ENCODE measurements at regions not wholly inside any gene's neighbourhood (a gene's known extent, or its start where the extent isn't known, plus 50 kb on each side); places are given as distances from the start of the nearest gene placed in this dataset.
"Not testable (repeated sequence)": the region's sequence is repeated elsewhere in the genome, so short reads cannot be mapped to it uniquely, and the experiment has no call there.

DNA sequence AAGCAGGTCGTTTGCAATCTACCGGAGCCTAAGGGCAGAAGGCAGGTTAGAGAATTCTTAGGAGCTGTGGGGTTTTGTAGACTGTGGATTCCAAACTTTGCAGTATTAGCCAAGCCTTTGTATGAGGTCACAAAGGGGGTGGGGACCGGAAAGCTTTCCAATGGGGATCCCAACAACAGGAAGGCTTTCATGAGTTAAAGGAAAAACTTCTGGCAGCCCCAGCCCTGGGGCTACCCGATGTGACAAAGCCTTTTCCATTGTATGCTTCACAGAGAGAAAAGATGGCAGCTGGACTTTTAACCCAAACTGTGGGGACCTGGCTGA lies 199.2 kb upstream of the PZP start:
- not testable (repeated sequence) for DNase-seq

DNA sequence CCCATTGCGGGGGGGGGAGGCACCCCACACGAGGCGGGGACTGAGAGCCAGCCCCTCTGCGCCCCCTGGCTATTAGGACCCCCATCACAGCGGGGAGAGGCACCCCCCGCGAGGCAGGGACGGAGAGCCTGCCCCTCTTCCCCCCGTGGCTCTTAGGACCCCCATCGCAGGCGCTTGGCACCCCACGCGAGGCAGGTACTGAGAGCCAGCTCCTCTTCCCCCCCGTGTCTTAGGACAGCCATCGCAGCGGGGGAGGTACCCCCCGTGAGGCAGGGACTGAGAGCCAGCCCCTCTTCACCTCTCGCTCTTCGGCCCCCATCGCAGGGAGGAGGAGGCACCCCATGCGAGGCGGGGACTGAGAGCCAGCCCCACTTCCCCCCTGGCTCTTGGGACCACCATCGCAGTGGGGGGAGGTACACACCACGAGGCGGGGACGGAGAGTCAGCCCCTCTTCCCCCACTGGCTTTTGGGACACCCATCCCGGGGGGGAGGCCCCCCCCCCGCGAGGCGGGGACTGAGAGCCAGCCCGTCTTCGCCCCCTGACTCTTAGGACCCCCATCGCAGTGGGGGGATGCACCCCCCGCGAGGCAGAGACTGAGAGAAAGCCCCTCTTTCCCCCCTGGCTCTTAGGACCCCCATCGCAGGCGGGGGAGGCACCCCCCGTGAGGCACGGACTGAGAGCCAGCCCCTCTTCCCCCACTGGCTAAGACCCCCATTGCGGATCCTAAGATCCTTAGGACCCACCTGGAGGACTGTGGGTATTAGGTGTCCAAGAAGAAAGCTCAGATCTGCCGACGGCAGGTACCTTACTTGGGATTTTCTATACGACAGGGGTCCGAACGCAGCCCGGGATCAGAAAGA lies 198.6 kb upstream of the PZP start:
- DNase-seq = no peak

DNA sequence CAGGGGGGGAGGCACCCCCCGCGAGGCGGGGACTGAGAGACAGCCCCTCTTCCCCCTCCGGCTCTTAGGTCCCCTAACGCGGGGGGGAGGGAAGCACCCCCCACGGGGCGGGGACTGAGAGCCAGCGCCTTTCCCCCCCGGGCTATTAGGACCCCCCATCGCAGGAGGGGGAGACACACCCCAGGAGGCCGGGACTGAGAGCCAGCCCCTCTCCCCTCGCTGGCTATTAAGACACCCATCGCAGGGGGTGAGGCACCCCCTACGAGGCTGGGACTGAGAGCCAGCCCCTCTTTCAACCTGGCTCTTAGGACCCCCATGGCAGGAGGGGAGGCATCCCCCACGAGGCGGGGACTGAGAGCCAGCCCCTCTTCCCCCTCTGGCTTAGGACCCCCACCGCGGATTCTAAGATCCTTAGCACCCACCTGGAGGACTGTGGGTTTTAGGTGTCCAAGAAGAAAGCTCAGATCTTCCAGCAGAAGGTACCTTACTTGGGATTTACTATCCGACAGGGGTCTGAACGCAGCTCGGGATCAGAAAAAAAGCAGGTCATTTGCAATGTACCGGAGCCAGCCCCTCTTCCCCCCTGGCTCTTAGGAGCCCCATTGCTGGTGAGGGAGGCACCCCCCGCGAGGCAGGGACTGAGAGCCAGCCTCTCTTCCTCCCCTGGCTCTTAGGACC lies 197.8 kb upstream of the PZP start:
- DNase-seq = no peak

DNA sequence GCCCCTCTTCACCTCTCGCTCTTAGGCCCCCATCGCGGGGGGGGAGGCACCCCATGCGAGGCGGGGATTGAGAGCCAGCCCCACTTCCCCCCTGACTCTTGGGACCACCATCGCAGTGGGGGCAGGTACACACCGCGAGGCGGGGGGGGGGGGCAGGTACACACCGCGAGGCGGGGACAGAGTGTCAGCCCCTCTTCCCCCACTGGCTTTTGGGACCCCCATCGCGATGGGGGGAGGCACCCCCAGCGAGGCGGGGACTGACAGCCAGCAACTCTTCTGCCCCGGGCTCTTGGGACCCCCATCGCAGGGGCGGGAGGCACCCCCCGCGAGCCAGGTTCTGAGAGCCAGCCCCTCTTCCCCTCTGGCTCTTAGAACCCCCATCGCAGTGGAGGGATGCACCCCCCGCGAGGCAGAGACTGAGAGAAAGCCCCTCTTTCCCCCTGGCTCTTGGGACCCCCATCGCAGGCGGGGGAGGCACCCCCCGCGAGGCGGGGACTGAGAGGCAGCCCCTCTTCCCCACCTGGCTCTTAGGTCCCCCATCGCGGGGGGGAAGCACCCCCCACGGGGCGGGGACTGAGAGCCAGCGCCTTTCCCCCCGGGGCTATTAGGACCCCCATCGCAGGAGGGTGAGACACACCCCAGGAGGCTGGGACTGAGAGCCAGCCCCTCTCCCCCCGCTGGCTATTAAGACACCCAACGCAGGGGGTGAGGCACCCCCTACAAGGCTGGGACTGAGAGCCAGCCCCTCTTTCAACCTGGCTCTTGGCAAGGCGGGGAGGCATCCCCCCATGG lies 196.5 kb upstream of the PZP start:
- no peak for DNase-seq

DNA sequence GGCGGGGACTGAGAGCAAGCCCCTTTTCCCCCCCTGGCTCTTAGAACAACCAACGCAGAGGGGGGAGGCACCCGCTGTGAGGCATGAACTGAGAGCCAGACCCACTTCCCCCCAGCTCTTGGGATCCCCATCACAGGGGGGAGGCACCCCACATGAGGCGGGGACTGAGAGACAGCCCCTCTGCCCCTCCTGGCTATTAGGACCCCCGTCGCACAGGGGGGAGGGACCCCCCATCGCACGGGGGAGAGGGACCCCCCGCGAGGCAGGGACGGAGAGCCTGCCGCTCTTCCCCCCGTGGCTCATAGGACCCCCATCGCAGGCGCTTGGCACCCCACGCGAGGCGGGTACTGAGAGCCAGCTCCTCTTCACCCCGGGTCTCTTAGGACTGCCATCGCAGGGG lies 195.8 kb upstream of the PZP start:
- DNase-seq = no peak

DNA sequence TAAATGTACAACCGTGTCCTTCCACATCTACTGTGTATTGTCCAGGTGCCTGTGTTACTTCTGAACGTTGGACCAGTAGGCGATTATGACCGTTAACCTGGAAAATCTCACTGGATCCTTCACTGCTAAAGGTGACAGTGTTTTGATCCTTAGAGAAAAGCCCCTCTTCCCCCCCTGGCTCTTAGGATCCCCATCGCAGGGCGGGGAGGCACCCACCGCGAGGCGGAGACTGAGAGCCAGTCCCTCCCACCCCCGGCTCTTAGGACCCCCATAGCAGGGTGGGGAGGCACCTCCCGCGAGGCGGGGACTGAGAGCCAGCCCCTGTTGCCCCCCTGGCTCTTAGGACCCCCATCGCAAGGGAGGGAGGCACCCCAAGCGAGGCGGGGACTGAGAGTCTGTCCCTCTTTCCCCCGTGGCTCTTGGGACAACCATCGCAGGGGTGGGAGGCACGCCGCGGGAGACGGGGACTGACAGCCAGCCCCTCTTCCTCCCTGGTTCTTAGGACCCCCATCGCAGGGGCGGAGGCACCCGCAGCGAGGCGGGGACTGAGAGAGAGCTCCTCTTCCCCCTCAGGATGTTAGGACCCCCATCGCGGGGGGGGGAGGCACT lies 194.3 kb upstream of the PZP start:
- DNase-seq = not testable (repeated sequence)

DNA sequence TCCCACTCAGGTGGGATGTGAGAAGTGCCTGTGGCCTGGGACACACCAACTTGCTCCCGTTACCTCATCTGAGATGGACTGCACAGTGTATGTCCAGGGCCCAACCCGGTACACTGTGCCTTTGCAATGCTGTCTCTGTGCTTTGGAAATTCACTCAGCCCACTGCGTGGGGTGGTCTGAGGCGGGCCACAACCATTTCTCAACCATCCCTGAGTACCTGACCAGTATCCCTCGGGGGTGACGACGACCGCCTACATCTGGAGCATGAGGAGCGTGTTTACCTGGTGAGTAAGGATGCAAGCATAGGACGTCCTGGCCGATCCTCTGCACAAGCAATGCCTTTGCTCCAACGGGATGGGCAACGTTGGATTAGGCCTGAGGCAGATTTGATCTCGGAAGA lies 188.2 kb upstream of the PZP start:
- not testable (repeated sequence) for DNase-seq

DNA sequence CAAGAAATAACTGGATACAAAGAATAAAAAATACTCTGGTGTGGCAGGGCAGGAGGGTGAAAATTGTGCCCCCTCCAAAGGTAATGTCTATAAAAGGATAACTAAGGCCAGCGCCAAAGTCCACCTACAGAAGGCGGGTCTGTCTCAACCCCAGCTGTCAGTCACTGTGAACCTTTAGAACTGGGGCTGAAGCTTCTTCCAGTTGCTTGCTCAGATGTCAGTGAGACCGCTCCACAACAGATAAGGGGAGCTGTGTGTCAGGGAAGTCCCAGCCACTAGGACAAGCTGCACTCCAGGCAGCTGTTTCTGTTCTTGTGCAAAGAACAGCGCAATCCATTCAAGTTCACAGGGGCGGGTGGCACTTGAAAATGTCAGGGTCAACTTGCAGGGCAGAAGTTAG lies 187.0 kb upstream of the PZP start:
- not testable (repeated sequence) for DNase-seq

DNA sequence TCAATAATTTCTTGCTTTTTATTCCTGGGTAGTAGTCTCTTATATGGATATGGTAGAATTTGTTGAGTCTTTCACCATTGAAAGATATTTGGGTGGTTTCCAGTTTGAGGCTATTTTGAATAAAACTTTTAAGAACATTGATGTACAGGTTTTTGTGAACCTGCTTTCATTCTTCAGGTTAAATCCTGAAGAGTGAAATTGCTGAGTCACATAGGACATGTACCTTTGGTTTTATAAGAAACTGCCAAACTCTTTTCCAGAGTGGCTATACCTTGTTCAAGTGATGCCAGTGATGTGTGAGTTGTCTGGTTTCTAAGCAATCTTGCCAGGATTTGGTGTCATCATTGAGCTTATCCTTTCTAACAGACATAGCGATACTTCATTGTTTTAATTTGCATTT lies 184.6 kb upstream of the PZP start:
- DNase-seq = no peak

DNA sequence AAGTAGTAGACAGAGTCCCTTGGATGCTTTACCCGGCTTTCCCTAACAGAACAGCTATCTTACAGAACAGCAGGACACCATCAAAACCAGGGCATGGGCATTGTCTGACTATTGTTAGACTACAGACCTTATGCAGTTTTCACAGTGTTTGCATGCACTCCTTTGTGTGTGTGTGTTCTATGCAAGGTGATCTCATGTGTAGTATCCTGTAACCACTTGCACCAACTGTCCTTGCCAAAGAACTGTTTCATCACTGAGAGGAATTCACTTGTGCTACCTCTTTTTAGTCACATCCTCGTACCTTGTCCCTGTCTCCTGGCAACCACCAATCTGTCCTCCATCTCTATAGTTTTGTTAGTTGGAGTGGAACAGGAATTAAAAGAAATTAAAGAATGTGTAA lies 183.6 kb upstream of the PZP start:
- no peak for DNase-seq

DNA sequence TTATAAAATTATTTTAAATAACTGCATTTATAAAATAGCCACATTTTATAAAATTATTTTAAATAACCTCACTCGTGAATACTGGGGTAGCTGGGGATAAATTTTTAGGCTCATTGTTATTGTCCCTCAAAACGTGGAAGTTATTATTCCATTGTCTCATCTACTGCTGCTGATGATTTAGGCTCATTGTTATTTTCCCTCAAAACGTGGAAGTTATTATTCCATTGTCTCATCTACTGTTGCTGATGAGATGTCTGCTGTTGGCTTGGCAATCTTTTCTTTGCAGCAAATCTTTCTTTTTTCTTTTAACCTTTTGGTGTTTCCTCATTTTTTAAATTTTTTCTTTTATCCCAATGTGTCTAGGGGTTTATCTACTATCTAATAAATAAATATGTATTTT lies 182.6 kb upstream of the PZP start:
- DNase-seq = no peak

DNA sequence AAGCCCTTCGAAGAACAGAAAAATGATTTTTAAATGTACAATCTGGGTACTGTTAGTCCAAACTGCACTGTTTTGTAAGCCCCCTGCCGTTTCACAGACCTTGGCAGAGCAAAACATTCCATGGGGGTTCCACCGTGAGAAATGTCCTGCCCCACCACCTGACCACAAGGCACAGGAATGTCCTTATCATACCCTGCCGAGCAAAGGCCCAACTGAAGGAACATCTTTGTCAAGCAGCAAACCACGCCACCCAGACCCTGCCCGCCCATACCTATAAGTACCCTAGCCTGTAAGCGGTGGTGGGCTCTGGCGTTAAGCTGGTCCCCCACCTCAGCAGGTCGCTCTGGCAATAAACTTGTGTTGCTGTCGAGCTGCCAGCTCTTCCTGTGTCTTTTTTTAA lies 181.6 kb upstream of the PZP start:
- DNase-seq = no peak

DNA sequence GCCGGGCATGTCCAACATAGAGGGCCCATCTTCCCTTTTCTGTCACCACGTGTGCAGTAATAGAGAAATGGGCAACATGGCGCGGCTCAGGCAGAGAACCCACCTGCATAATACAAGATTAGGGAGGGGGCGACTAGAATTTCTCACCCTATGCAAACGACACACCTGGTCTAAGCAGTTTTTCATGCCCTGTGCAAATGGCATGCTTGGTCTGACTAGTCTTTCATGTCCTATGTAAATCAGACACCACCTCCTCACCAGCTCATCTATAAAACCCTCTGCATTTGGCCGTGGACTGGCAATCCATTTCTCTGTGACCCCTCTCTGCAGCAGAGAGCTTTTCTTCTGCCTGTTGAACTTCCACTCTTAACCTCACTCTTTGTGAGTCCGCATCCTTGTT lies 180.2 kb upstream of the PZP start:
- DNase-seq = no peak

DNA sequence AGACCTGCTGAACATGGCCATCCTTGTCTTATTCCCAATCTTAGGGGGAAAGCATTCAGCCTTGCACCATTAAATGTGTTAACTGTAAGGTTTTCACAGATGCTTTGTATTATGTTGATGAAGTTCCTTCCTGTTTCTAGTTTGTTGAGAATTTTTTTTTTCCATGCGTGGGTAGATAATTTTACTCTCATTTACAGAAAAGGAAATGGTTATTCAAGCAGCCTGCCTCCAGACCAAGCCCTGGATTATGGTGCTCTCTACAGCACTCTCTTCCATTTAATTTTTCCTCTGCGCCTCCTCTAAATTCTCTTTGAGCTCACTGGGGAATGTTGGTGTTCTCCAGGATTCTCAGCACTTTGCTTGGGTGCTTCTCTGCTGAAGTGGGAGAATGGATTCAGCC lies 179.3 kb upstream of the PZP start:
- DNase-seq = no peak

DNA sequence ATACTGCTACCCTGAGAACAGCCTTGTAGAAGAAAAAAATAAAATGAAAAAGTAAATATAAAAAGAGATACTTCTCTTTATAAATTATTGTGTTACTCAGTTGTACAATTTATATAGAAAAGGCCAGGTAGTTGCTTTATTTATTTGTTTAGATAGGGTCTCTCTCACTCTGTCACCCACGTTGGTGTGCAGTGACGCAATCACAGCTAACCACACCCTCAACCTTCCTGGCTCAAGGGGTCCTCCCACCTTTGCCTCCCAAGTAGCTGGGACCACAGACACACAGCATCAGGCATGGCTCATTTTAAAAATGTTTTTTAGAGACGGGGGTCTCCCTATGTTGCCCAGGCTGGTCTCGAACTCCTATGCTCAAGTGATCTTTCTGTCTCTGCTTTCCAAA lies 175.4 kb upstream of the PZP start:
- no peak for DNase-seq

DNA sequence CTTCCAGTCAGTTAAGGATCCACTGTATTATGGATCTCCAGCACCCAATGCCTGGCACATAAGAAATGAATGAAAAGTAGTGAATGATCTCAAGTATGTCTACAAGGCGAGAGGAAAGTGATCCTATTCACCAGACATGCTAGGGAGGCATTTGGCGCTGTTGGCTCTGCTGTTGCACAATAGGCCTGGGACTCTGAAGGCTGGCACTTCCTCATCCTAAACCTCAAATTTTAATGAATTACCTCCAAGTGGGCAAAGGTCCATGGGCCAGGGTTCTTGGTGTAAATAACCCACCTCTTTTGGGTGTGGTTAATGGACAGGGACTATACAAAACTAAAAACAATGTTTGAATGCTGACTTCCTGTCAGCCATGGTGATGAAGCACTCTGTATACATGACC lies 173.4 kb upstream of the PZP start:
- no peak for DNase-seq

DNA sequence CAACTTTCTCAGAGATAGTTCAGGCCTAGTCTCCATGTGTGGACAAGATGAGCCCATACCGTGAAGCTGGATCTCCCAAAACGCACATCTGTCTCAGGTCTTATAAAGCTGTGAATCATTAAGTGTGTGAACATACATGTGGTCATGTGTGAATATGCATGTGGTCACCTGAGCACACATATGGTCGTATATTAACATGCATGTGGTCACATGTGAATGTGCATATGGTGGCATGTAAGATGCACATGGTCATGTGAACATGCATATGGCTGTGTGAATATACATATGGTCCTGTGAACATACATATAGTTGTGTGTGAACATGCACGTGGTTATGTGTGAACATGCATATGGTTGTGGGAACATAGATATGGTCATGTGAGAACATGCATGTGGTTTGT lies 172.5 kb upstream of the PZP start:
- no peak for DNase-seq

DNA sequence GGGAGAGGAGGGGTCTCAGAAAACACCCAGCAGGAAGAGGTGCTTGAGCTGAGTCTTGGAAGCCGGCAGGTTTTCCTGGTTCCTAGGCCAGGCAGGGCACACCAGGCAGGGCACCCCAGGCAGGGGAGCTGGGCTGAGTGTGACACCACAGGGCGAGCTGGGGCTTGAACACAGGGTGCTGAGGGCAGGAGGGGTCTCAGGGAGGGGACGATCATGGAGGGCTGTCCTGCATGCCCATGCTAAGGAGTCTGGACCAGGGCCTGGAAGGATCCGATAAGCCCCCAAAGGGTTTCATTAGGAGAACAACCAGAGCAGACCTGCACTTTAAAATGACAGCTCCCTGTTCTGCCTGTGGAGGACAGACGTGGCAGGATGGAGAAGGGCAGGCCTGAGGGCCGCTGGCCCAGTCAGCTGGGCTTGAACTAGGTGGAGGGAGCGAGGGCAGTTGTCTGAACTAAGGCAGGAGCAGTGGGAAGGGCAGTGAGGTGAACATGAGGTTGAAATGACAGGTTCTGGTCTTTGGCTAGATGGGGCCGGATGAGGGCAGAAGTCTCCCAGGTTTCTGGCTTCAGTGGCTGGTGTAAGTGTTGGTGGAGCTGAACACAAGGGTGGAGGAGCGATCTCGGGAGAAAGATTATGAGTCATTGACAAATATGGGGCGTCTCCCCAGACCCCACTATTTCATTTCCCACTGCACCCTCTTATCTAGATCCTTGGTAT lies 171.0 kb upstream of the PZP start:
- no peak for DNase-seq

DNA sequence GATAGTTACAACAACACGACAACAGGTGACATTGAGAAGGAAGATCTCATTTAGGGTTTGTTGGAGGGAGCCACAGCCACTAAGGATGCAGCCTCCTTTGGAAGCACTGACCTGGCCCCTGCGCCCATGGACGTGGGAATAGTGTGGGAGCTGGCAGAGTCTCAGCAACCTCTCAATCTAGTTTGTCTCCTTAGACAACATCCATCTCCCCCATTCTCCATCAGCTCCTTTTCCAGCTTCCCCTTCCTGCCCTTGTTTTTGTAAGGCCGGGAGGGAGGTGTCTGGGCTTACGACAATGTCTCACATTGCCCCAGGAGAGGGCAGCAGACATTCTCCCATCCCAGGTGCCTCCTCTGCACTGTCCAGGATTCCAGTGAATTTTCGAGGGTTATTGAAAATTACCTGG lies 170.2 kb upstream of the PZP start:
- no peak for DNase-seq

DNA sequence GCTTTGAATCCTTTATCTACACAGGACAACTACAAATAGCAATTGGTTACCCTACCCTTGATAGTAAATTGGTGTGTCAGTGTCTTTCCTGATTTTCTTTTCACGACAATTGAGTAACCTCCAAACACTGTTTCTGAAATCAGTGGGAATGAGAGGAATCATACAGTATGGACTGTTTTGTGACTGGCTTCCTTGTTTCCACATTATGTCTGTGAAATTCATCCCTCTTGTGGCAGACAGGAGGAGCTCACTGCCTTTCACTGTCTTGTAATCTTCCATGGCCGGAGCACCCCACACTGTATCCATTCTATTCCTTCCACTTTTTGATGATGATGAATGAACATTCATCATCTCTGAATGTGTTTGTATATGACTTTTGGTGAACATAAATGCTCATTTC lies 164.0 kb upstream of the PZP start:
- DNase-seq = no peak

DNA sequence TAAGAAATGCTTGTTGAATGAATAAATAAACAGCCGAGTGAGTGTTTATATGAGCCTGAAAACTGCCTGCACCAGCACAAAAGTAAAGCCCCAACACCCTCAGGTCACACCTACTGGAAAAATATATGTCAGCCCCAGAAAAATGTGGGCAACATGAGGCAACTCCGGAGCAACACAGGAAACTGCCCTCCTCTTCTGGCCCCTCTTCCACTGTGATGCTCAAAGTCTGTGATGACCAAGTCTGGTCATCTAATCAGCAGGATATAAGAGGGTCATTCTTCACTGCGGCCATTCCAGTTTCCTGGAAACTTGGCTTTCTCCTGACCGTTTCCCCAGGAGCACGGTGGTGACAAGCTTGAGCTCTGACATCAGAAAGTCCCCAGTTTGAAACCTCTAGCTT lies 159.6 kb upstream of the PZP start:
- DNase-seq = no peak

DNA sequence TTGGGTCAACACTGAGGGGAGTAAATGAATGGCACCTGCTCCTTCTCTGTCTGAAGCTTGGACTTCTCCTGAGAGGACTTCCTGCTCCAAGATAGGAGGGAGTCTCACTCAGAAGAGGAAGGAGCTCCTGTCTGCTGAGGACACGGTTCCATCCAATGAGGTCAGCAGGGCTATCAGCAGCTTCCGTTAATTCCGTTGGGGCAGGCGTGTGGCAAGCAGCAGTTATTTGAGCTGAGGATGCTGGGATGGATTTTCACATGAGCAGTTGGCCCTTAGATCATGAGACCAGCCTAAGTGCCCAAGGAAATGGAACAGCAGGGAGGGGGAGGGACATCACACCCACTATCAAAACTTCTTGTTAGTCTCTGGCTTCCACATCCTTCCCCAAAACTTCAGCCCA lies 159.0 kb upstream of the PZP start:
- no peak for DNase-seq

DNA sequence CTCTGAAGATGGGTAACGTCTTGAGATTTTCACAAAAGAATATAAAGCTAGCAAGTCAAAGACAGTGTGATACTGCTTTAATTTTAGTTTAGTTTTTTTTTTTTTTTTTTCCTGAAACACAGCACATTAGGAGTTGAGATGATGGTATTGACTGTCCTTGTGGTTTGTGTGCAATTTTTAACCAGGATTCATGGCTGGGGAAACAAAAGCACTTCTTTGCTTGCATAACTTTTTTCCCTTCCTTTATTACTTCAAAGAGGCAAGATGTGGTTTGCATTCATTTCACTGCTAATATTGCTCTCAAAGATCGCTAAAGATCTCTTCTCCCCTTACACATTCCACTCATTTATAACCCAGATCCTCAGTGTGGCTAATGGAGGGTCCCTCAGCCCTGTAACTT lies 157.1 kb upstream of the PZP start:
- DNase-seq = no peak

All from NCI-H2029 treated with DMSO at 0.1 percent for 48 hours (cell line).